ENCODE measurements at regions not wholly inside any gene's neighbourhood (a gene's known extent, or its start where the extent isn't known, plus 50 kb on each side); places are given as distances from the start of the nearest gene placed in this dataset.

DNA sequence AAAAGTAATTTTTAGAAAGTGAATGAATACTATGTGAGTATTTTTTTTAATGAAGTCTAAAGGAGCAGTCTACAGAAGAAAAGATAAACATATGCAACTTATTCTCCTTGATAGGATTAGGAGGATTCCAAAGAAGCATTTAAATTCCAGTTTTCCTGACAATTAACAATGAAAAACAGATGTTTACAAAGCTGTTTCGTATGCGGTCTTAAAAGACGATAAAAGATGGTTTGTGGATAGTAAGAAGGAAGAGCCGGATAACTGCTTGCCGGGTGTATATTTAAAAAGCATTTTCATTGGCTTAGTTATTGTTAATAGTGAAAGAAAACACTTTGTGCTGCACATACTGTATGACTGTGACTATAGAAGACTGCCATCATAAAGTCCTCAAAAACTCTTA lies 120.0 kb upstream of the C11orf58 start:
- Mint-ChIP-seq H3K9me3 (no peaks in the 10 kb centered on the region), H3K36me3 (ENCODE audit: insufficient read depth in 1 of 3, low read depth in 3 of 3) (no peaks in the 10 kb centered on the region), H3K27me3 (ENCODE audit: low read depth) (peaks cover 54% of the 10 kb centered on the region), H3K27ac (no peak overlapping the region), H3K4me1 (peaks cover 5 to 7% of the 10 kb centered on the region in 2 experiments), H3K4me3 (no peak overlapping the region)
- Histone ChIP-seq H3T11ph (ENCODE audit: low read length) (no peak overlapping the region), H4K91ac (ENCODE audit: insufficient read length, low read depth, low read length) (no peak overlapping the region), H3K9me3 (ENCODE audit: control insufficient read depth, low read depth, low read length) (no peaks in the 10 kb centered on the region), H3K4me1 (ENCODE audit: insufficient read depth, low read length) (no peaks in the 10 kb centered on the region), H3K18ac (ENCODE audit: insufficient read length, low read depth, low read length) (no peak overlapping the region), H3K27me3 (ENCODE audit: insufficient read depth, low read length) (peaks cover 9% of the 10 kb centered on the region; the same call in 1 of the 2 replicates), H2BK120ac (ENCODE audit: low read depth, low read length, poor library complexity, severe bottlenecking) (no peak overlapping the region), H3K27ac (ENCODE audit: insufficient read length, low read depth, low read length) (no peak overlapping the region), H3K79me1 (ENCODE audit: insufficient read depth, low read depth, low read length, poor library complexity, severe bottlenecking) (no peaks in the 10 kb centered on the region), H2BK5ac (ENCODE audit: insufficient read length, low read length) (no peak overlapping the region), H2BK15ac (ENCODE audit: low read depth, low read length) (no peak overlapping the region), H2AFZ (ENCODE audit: low read length) (no peak overlapping the region), H3K79me2 (ENCODE audit: insufficient read depth, low read length) (no peaks in the 10 kb centered on the region), H2BK12ac (ENCODE audit: insufficient read length, low read depth, low read length) (no peak overlapping the region), H3K56ac (ENCODE audit: insufficient read length, low read depth, low read length) (no peak overlapping the region), H2BK20ac (ENCODE audit: low read depth, low read length, poor library complexity, severe bottlenecking) (no peak overlapping the region), H2AK5ac (ENCODE audit: insufficient read length, low read length) (no peak overlapping the region), H3K4ac (ENCODE audit: low read depth, low read length) (no peak overlapping the region), H3K4me2 (ENCODE audit: insufficient read depth, insufficient read length, low read length) (no peak overlapping the region), H4K20me1 (ENCODE audit: control insufficient read depth, insufficient read depth, insufficient read length) (no peaks in the 10 kb centered on the region), H4K5ac (ENCODE audit: insufficient read length, low read depth, low read length) (no peak overlapping the region), H4K8ac (replicated peaks; ENCODE audit: insufficient read length, low read depth, low read length) (no peak overlapping the region), H3K9ac (ENCODE audit: extremely low read depth, insufficient read length, low read length) (no peak overlapping the region), H3K23me2 (ENCODE audit: insufficient read length, low read depth, low read length, poor library complexity, severe bottlenecking) (peaks cover 8% of the 10 kb centered on the region), H3K23ac (ENCODE audit: insufficient read length, low read depth, low read length) (no peak overlapping the region), H3K14ac (ENCODE audit: insufficient read depth, low read length) (no peak overlapping the region)
- no peak for DNase-seq
- WGBS (ENCODE audit: extremely low coverage, insufficient read length, low lambda C conversion rate) = no CpG with 5 or more reads among the region's 5 CpGs
- TF ChIP-seq, protein P1, sequence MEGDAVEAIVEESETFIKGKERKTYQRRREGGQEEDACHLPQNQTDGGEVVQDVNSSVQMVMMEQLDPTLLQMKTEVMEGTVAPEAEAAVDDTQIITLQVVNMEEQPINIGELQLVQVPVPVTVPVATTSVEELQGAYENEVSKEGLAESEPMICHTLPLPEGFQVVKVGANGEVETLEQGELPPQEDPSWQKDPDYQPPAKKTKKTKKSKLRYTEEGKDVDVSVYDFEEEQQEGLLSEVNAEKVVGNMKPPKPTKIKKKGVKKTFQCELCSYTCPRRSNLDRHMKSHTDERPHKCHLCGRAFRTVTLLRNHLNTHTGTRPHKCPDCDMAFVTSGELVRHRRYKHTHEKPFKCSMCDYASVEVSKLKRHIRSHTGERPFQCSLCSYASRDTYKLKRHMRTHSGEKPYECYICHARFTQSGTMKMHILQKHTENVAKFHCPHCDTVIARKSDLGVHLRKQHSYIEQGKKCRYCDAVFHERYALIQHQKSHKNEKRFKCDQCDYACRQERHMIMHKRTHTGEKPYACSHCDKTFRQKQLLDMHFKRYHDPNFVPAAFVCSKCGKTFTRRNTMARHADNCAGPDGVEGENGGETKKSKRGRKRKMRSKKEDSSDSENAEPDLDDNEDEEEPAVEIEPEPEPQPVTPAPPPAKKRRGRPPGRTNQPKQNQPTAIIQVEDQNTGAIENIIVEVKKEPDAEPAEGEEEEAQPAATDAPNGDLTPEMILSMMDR (conservative IDR thresholded peaks at IDR 0.05) = no peak

Measured in H9 (cell line).